ENCODE measurements at regions not wholly inside any gene's neighbourhood (a gene's known extent, or its start where the extent isn't known, plus 50 kb on each side); places are given as distances from the start of the nearest gene placed in this dataset.

DNA sequence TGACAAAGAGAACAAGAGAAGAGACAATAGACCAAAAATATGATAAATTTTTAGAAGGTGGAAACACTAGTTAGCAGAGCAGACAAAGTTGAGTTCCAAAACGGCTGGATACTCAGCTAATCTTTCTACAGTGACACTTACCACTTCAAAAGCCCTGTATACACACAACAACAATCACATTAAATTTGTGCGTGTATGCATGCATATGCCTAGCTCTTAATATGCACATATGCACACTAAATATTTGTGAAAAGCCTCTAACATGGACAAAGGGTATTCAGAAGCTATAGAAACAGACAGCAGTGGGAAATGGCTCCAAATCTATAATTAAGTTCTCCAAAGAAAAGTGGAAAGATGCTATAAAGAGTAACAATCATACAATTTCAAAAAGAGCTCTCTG, 476.4 kb downstream of the HTR7 start:
- in situ Hi-C loops (cut with MboI; ENCODE audit: low pct_unique_long_range_greater_than_20kb in 2 of 9, low sequenced_read_pairs in 9 of 9, unreplicated experiment in 9 of 9): no loop called here
- no peaks in the 10 kb centered on the region for H3K4me1 ChIP-seq (replicated peaks in 1 of 2)
- H3K27ac ChIP-seq: no peak overlapping the region

DNA sequence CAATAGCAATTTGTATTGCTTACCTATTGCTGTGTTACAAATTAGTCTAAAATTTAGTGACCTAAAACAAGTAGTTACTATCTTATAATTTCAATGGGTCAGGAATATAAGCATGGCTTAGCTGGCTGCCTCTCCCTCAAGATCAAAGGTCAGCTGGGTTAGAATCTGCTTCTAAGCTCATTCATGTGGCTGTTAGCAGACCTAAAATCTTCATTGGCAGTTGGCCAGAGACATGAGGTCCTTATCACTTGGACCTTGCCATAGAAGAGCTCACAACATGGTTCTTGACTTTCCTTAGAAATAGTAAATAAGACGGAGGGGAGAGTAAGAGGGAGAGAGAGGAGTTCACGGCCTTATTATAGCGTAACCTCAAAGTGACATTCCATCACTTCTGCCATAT, 468.0 kb downstream of the HTR7 start:
- H3K27ac ChIP-seq: no peak overlapping the region
- WGBS, 10 experiments: 10 to 100% (median 86%) methylated on average over 1 to 3 of the region's 3 CpGs; no CpG with 5 or more reads in 2 of the 10 experiments
- in situ Hi-C loops (cut with MboI; ENCODE audit: low pct_unique_long_range_greater_than_20kb in 2 of 9, low sequenced_read_pairs in 9 of 9, unreplicated experiment in 9 of 9): no loop called here
- peaks cover 0 to 5% of the 10 kb centered on the region in 2 donors for H3K4me1 ChIP-seq (replicated peaks in 1 of 2)
- ATAC-seq (replicated peaks in 6 of 8): no peak
- H3K4me3 ChIP-seq: no peak overlapping the region

More for the DNA sequence above, 476.4 kb downstream of the HTR7 start:
- WGBS, 10 experiments: 7 to 67% (median 25%) methylated on average over 1 to 2 of the region's 2 CpGs; no CpG with 5 or more reads in 1 of the 10 experiments
- ATAC-seq (replicated peaks in 6 of 8): peak in 4 of 8 experiments; percentile 27 to 74 (median 58)
- no peak overlapping the region for H3K4me3 ChIP-seq

- in situ Hi-C loops (cut with MboI; ENCODE audit: low pct_unique_long_range_greater_than_20kb in 2 of 9, low sequenced_read_pairs in 9 of 9, unreplicated experiment in 9 of 9): no loop called here
- Histone ChIP-seq H3K4me3 (no peak overlapping the region), H3K4me1 (replicated peaks in 1 of 2) (peaks cover 0 to 5% of the 10 kb centered on the region in 2 donors), H3K27ac (no peak overlapping the region)
- 0 to 86% (median 25%) methylated on average over 1 to 2 of the region's 2 CpGs; no CpG with 5 or more reads in 2 of the 10 experiments for WGBS, 10 experiments
- no peak for ATAC-seq (replicated peaks in 6 of 8)
Observed at GRCh38 chr10:90394311-90394710, 463.5 kb downstream of the HTR7 start.

GRCh38 chr10:90396721-90397120, 461.1 kb downstream of the HTR7 start:
- in situ Hi-C loops (cut with MboI; ENCODE audit: low pct_unique_long_range_greater_than_20kb in 2 of 9, low sequenced_read_pairs in 9 of 9, unreplicated experiment in 9 of 9): no loop called here
- peaks cover 0 to 5% of the 10 kb centered on the region in 2 donors for H3K4me1 ChIP-seq (replicated peaks in 1 of 2)
- H3K4me3 ChIP-seq: no peak overlapping the region
- ATAC-seq (replicated peaks in 6 of 8): no peak
- H3K27ac ChIP-seq: no peak overlapping the region

GRCh38 chr10:90398566-90398965, 459.3 kb downstream of the HTR7 start:
- Histone ChIP-seq H3K4me3 (no peak overlapping the region), H3K4me1 (replicated peaks in 1 of 2) (no peaks in the 10 kb centered on the region), H3K27ac (no peak overlapping the region)
- in situ Hi-C loops (cut with MboI; ENCODE audit: low pct_unique_long_range_greater_than_20kb in 2 of 9, low sequenced_read_pairs in 9 of 9, unreplicated experiment in 9 of 9): no loop called here
- no peak for ATAC-seq (replicated peaks in 6 of 8)

GRCh38 chr10:90399782-90400181, 458.1 kb downstream of the HTR7 start:
- ATAC-seq (replicated peaks in 6 of 8): no peak
- WGBS, 10 experiments: 0 to 100% (median 50%) methylated on average over 1 of the region's 1 CpG; no CpG with 5 or more reads in 2 of the 10 experiments
- in situ Hi-C loops (cut with MboI; ENCODE audit: low pct_unique_long_range_greater_than_20kb in 2 of 9, low sequenced_read_pairs in 9 of 9, unreplicated experiment in 9 of 9): no loop called here
- Histone ChIP-seq H3K4me1 (replicated peaks in 1 of 2) (no peaks in the 10 kb centered on the region), H3K4me3 (no peak overlapping the region), H3K27ac (no peak overlapping the region)

- Histone ChIP-seq H3K4me1 (replicated peaks in 1 of 2) (no peaks in the 10 kb centered on the region), H3K27ac (no peak overlapping the region), H3K4me3 (no peak overlapping the region)
- peak in 1 of 8 experiments; percentile 20 for ATAC-seq (replicated peaks in 6 of 8)
- in situ Hi-C loops (cut with MboI; ENCODE audit: low pct_unique_long_range_greater_than_20kb in 2 of 9, low sequenced_read_pairs in 9 of 9, unreplicated experiment in 9 of 9): no loop called here
- 0 to 100% (median 87%) methylated on average over 1 to 2 of the region's 2 CpGs for WGBS, 10 experiments
Observed at GRCh38 chr10:90403211-90404000, 454.4 kb downstream of the HTR7 start.

- no peak for ATAC-seq (replicated peaks in 6 of 8)
- 0 to 100% (median 87%) methylated on average over 1 to 3 of the region's 3 CpGs; no CpG with 5 or more reads in 1 of the 10 experiments for WGBS, 10 experiments
- H3K4me1 ChIP-seq (replicated peaks in 1 of 2): no peaks in the 10 kb centered on the region
- H3K27ac ChIP-seq: no peak overlapping the region
- H3K4me3 ChIP-seq: no peak overlapping the region
- in situ Hi-C loops (cut with MboI; ENCODE audit: low pct_unique_long_range_greater_than_20kb in 2 of 9, low sequenced_read_pairs in 9 of 9, unreplicated experiment in 9 of 9): no loop called here
Observed at GRCh38 chr10:90407131-90407530, 450.7 kb downstream of the HTR7 start.

DNA sequence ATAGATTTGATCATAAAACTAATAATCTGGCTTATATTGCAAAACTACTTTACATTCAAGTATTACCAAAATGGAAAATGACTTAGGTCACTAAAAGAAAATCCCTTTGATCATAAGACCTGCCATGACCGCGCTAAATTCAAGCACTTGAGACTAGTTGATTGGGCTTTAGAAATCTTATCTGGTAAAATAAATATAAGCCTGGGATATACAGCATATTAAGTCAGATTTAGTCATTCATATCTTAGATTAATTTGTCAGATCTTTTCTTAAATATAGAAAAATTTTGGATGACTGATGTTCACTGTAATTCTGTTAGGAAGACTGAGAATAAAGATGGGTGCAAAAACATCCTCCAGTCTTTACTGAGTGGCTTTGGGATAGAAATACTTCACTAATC, 450.0 kb downstream of the HTR7 start:
- no peak overlapping the region for H3K4me3 ChIP-seq
- in situ Hi-C loops (cut with MboI; ENCODE audit: low pct_unique_long_range_greater_than_20kb in 2 of 9, low sequenced_read_pairs in 9 of 9, unreplicated experiment in 9 of 9): no loop called here
- no peak for ATAC-seq (replicated peaks in 6 of 8)
- no peak overlapping the region for H3K27ac ChIP-seq
- no peaks in the 10 kb centered on the region for H3K4me1 ChIP-seq (replicated peaks in 1 of 2)
- WGBS, 10 experiments: 0 to 100% (median 67%) methylated on average over 2 of the region's 2 CpGs; no CpG with 5 or more reads in 2 of the 10 experiments

GRCh38 chr10:90412582-90412981, 445.3 kb downstream of the HTR7 start:
- peak in 1 of 8 experiments; percentile 30 for ATAC-seq (replicated peaks in 6 of 8)
- no peak overlapping the region for H3K27ac ChIP-seq
- no peaks in the 10 kb centered on the region for H3K4me1 ChIP-seq (replicated peaks in 1 of 2)
- H3K4me3 ChIP-seq: no peak overlapping the region
- in situ Hi-C loops (cut with MboI; ENCODE audit: low pct_unique_long_range_greater_than_20kb in 2 of 9, low sequenced_read_pairs in 9 of 9, unreplicated experiment in 9 of 9): no loop called here

DNA sequence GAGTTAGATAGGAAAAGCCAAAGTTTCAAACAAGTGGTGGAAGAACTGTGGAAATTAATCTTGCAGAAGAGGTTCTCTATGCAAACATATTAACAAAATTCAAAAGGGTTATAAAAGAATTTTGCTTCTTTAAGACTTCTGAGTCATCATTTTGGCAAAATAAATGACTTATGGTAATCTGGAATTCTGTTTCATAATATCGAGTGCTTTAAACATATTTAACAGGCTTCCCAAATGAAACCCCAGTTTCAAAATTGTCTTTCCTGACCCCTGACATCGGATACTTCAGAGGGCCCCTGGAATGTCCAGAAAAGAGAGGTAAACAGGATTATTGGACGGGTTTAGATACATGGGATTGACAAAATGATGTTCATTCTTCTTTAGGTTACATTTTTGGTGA, 444.6 kb downstream of the HTR7 start:
- in situ Hi-C loops (cut with MboI; ENCODE audit: low pct_unique_long_range_greater_than_20kb in 2 of 9, low sequenced_read_pairs in 9 of 9, unreplicated experiment in 9 of 9): no loop called here
- 0 to 100% (median 70%) methylated on average over 1 to 3 of the region's 3 CpGs for WGBS, 10 experiments
- ATAC-seq (replicated peaks in 6 of 8): no peak
- H3K4me1 ChIP-seq (replicated peaks in 1 of 2): no peaks in the 10 kb centered on the region
- H3K4me3 ChIP-seq: no peak overlapping the region
- no peak overlapping the region for H3K27ac ChIP-seq

DNA sequence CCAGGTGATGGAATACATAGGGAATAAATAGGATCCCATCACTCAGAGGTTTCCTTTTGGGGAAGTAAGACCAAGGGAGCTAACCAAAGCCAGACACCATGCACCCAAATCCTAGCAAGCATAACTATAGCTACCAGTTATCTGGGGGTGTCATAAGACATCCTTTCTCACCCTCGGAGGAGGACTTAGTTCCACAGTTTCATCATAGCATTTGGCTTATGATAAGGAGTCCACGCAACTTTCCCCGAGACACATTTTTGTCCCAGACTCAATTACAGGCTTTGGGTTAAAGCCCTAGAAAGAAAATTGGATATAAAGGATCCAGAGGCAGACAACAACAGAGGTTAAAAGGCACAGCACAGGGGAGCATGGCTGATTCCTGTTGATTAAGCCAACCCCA, 442.9 kb downstream of the HTR7 start:
- Histone ChIP-seq H3K4me3 (no peak overlapping the region), H3K27ac (no peak overlapping the region), H3K4me1 (replicated peaks in 1 of 2) (no peaks in the 10 kb centered on the region)
- in situ Hi-C loops (cut with MboI; ENCODE audit: low pct_unique_long_range_greater_than_20kb in 2 of 9, low sequenced_read_pairs in 9 of 9, unreplicated experiment in 9 of 9): no loop called here
- no peak for ATAC-seq (replicated peaks in 6 of 8)
- WGBS, 10 experiments: 17 to 100% (median 95%) methylated on average over 1 to 3 of the region's 3 CpGs; no CpG with 5 or more reads in 4 of the 10 experiments

DNA sequence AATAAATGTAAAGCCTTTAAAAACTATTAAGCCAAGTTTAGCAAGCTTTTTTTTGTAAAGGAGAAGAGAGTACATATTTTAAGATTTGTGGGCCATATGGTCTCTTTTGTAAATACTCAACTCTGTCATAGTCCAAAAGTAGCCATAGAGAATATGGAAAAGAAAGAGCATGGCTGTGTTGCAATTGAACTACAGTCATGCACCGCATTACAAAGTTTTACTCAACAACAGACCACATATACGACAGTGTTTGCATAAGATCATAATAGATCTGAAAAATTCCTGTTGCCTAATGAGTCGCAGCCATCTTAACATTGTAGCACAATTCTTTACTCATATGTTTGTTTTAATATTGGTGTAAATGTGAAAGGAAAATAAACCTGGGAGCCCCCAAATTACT, 440.8 kb downstream of the HTR7 start:
- in situ Hi-C loops (cut with MboI; ENCODE audit: low pct_unique_long_range_greater_than_20kb in 2 of 9, low sequenced_read_pairs in 9 of 9, unreplicated experiment in 9 of 9): no loop called here

More for the DNA sequence above, 440.8 kb downstream of the HTR7 start:
- Histone ChIP-seq H3K27ac (no peak overlapping the region), H3K4me1 (replicated peaks in 1 of 2) (no peaks in the 10 kb centered on the region), H3K4me3 (no peak overlapping the region)
- WGBS, 10 experiments: 7 to 100% (median 51%) methylated on average over 1 to 3 of the region's 3 CpGs
- ATAC-seq (replicated peaks in 6 of 8): peak in 1 of 8 experiments; percentile 40

Data from motor neuron (in vitro differentiated cells).